AG09309 (cell line): ENCODE measurements at regions not wholly inside any gene's neighbourhood (a gene's known extent, or its start where the extent isn't known, plus 50 kb on each side); places are given as distances from the start of the nearest gene placed in this dataset.

Source experiments
- DNase-seq: peaks from one replicate; pipeline ENCODE4 v3.0.0-alpha.2; 2010; ENCODE audit warnings: low read depth
- H3K4me3 ChIP-seq: 2 replicates; pipeline ENCODE4 v1.5.1; 2011; ENCODE audit warnings: mild to moderate bottlenecking, low read depth, low read length, moderate library complexity; ENCODE audit not compliant: control insufficient read depth
- CTCF ChIP-seq: IDR thresholded peaks from 2 replicates; pipeline ENCODE4 v1.5.1; 2011; ENCODE audit warnings: mild to moderate bottlenecking, low read depth, low read length, inconsistent platforms; ENCODE audit not compliant: insufficient read depth, control insufficient read depth; ENCODE audit errors: missing control alignments

- no peak for DNase-seq
- H3K4me3 ChIP-seq: no peak overlapping the region
- no peak for TF ChIP-seq CTCF
Measured at GRCh38 chr2:12596771-12597170, 120.0 kb upstream of the TRIB2 start.

- no peak for DNase-seq
- TF ChIP-seq CTCF: no peak
- no peak overlapping the region for H3K4me3 ChIP-seq
Measured at GRCh38 chr2:12597610-12598009, 119.1 kb upstream of the TRIB2 start.

- DNase-seq: no peak
- TF ChIP-seq CTCF: no peak
- H3K4me3 ChIP-seq: no peak overlapping the region
Measured at GRCh38 chr2:12602661-12603060, 114.1 kb upstream of the TRIB2 start.

GRCh38 chr2:12603781-12604295 lies 112.9 kb upstream of the TRIB2 start:
- DNase-seq: no peak
- H3K4me3 ChIP-seq: no peak overlapping the region
- TF ChIP-seq CTCF: no peak

- no peak overlapping the region for H3K4me3 ChIP-seq
- DNase-seq: no peak
- no peak for TF ChIP-seq CTCF
Measured at GRCh38 chr2:12604341-12604740, 112.4 kb upstream of the TRIB2 start.

GRCh38 chr2:12605366-12605765 lies 111.4 kb upstream of the TRIB2 start:
- no peak for DNase-seq
- TF ChIP-seq CTCF: no peak
- no peak overlapping the region for H3K4me3 ChIP-seq

GRCh38 chr2:12605936-12606335 lies 110.8 kb upstream of the TRIB2 start:
- no peak overlapping the region for H3K4me3 ChIP-seq

More at GRCh38 chr2:12605936-12606335, 110.8 kb upstream of the TRIB2 start:
- DNase-seq: no peak
- TF ChIP-seq CTCF: no peak
